Lower leg skin (tissue), 3 donors: ENCODE measurements at regions not wholly inside any gene's neighbourhood (a gene's known extent, or its start where the extent isn't known, plus 50 kb on each side); places are given as distances from the start of the nearest gene placed in this dataset.

Experiments used
- POLR2A ChIP-seq, 2 donors: fragments of 450-650 bp; IDR thresholded peaks; one replicate each; pipeline ENCODE4 v1.6.1; 2016 to 2017; ENCODE audit warnings: antibody characterized with exemption in 2 of 2, mild to moderate bottlenecking in 1 of 2, moderate library complexity in 1 of 2
- TF ChIP-seq, protein P1 (sequence below), 3 donors: fragments of 450-650 bp; IDR thresholded peaks; one replicate each; pipeline ENCODE4 v1.5.1; 2016; ENCODE audit warnings: antibody characterized with exemption in 3 of 3, mild to moderate bottlenecking in 3 of 3, moderate library complexity in 2 of 3

DNA sequence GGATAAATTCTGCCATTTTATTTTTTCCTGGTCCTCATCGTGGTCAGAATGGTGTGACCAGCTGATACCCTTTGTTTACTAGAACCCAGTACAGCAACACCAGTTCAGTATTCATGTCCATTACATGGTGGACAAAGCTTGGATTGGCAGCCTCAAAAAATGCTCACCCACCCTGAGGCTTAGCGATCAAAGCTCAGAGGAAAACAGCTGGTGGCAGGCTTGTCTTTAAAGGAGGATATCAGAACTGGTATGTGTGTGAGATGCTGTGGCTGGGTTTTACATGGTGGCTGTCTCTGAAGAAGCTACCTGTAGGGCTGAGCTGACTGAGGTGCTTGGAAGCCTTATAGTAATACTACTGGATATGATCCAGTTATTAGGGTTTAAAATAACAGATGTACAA lies 471.1 kb upstream of the MEX3C start:
- no peak for TF ChIP-seq POLR2A (IDR thresholded peaks at IDR 0.05)
- TF ChIP-seq, protein P1, sequence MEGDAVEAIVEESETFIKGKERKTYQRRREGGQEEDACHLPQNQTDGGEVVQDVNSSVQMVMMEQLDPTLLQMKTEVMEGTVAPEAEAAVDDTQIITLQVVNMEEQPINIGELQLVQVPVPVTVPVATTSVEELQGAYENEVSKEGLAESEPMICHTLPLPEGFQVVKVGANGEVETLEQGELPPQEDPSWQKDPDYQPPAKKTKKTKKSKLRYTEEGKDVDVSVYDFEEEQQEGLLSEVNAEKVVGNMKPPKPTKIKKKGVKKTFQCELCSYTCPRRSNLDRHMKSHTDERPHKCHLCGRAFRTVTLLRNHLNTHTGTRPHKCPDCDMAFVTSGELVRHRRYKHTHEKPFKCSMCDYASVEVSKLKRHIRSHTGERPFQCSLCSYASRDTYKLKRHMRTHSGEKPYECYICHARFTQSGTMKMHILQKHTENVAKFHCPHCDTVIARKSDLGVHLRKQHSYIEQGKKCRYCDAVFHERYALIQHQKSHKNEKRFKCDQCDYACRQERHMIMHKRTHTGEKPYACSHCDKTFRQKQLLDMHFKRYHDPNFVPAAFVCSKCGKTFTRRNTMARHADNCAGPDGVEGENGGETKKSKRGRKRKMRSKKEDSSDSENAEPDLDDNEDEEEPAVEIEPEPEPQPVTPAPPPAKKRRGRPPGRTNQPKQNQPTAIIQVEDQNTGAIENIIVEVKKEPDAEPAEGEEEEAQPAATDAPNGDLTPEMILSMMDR (IDR thresholded peaks at IDR 0.05) = no peak
